ENCODE measurements at regions not wholly inside any gene's neighbourhood (a gene's known extent, or its start where the extent isn't known, plus 50 kb on each side); places are given as distances from the start of the nearest gene placed in this dataset.

DNA sequence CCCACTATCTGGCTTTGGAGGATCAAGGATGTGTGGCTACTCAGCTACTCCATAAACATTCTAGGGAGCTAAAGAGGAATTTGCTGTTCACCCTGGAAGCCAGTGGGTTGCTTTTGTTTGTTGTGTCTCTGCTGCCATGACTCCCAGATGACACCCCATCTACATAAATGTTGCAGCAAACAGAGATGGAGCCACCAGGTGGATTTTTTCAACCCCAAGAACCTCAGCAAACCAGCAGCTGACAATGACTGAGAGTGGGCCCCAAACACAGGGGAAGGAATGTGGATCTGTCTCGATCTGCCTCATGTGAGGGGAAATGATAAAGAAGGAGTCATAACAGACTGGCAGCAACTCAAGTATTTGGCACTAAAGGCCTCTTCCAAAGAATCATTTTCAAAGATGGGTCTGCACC lies 132.7 kb upstream of the TNC start:
- no peak for DNase-seq (ENCODE audit: low spot score, unreplicated experiment)
- no peak overlapping the region for H3K27ac Mint-ChIP-seq
- TF ChIP-seq, protein P1, sequence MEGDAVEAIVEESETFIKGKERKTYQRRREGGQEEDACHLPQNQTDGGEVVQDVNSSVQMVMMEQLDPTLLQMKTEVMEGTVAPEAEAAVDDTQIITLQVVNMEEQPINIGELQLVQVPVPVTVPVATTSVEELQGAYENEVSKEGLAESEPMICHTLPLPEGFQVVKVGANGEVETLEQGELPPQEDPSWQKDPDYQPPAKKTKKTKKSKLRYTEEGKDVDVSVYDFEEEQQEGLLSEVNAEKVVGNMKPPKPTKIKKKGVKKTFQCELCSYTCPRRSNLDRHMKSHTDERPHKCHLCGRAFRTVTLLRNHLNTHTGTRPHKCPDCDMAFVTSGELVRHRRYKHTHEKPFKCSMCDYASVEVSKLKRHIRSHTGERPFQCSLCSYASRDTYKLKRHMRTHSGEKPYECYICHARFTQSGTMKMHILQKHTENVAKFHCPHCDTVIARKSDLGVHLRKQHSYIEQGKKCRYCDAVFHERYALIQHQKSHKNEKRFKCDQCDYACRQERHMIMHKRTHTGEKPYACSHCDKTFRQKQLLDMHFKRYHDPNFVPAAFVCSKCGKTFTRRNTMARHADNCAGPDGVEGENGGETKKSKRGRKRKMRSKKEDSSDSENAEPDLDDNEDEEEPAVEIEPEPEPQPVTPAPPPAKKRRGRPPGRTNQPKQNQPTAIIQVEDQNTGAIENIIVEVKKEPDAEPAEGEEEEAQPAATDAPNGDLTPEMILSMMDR (IDR thresholded peaks at IDR 0.05; ENCODE audit: unreplicated experiment), result no peak
- H3K4me1 Mint-ChIP-seq (ENCODE audit: low read depth), result no peaks in the 10 kb centered on the region
- no peaks in the 10 kb centered on the region for H3K27me3 Mint-ChIP-seq
- H3K36me3 Mint-ChIP-seq (ENCODE audit: insufficient read depth), result no peaks in the 10 kb centered on the region
- no peaks in the 10 kb centered on the region for H3K9me3 Mint-ChIP-seq (ENCODE audit: low read depth)
- H3K4me3 Mint-ChIP-seq (ENCODE audit: low read depth), result no peak overlapping the region

DNA sequence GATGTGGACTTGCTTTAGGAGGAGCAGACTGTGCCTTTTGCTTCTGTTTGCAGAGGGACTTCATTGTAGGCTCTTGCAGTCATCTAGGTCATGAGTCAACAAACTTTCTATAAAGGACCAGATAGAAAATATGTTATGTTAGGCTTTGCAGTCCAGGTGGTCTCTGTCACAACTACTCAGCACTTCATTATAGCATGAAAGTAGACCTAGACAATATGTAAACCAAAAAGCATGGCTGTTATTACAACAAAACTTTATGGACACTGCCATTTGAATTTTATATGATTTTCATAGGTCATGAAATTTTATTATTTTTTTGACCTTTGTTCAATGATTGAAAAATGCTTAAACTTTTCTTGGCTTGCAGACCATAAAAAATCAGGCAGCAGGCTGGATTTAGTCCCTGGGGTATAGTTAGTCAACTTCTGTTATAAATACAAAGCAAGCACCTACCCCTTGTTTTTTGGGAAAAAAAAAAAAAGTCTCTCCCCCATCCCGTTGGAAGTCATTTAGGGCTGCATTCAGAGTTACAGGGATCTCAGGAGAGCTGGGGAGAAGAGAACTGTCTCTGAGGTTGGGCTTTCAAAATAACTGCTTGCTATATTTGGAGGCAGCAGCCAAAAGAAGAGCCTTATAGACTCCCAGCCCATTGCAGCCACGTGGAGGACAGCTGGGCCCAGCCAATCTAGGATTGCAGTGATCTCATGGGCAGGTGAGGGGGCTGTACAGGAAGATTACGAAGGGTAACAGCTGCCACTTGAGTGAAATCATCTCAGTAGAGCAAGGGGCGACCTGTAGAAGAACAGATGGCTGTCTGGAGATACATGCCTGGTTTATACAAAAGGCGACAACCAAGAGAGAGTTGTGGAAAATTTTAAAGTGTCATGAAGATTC lies 136.6 kb upstream of the TNC start:
- H3K9me3 Mint-ChIP-seq (ENCODE audit: low read depth), result no peaks in the 10 kb centered on the region
- no peak overlapping the region for H3K27ac Mint-ChIP-seq
- TF ChIP-seq, protein P1 (IDR thresholded peaks at IDR 0.05; ENCODE audit: unreplicated experiment), result no peak
- no peaks in the 10 kb centered on the region for H3K27me3 Mint-ChIP-seq
- H3K36me3 Mint-ChIP-seq (ENCODE audit: insufficient read depth), result no peaks in the 10 kb centered on the region
- no peak for DNase-seq (ENCODE audit: low spot score, unreplicated experiment)
- no peak overlapping the region for H3K4me3 Mint-ChIP-seq (ENCODE audit: low read depth)
- H3K4me1 Mint-ChIP-seq (ENCODE audit: low read depth), result no peaks in the 10 kb centered on the region

- DNase-seq (ENCODE audit: low spot score, unreplicated experiment), result no peak
- Mint-ChIP-seq H3K4me3 (ENCODE audit: low read depth) (no peak overlapping the region), H3K27me3 (no peaks in the 10 kb centered on the region), H3K4me1 (ENCODE audit: low read depth) (peaks cover 7% of the 10 kb centered on the region), H3K27ac (no peak overlapping the region), H3K9me3 (ENCODE audit: low read depth) (no peaks in the 10 kb centered on the region), H3K36me3 (ENCODE audit: insufficient read depth) (no peaks in the 10 kb centered on the region)
- TF ChIP-seq, protein P1 (IDR thresholded peaks at IDR 0.05; ENCODE audit: unreplicated experiment), result no peak
Measured at GRCh38 chr9:115261656-115262081, 143.7 kb upstream of the TNC start.

- DNase-seq (ENCODE audit: low spot score, unreplicated experiment), result no peak
- TF ChIP-seq, protein P1 (IDR thresholded peaks at IDR 0.05; ENCODE audit: unreplicated experiment), result no peak
- Mint-ChIP-seq H3K27ac (no peak overlapping the region), H3K27me3 (no peaks in the 10 kb centered on the region), H3K4me3 (ENCODE audit: low read depth) (no peak overlapping the region), H3K36me3 (ENCODE audit: insufficient read depth) (no peaks in the 10 kb centered on the region), H3K9me3 (ENCODE audit: low read depth) (no peaks in the 10 kb centered on the region), H3K4me1 (ENCODE audit: low read depth) (peaks cover 11% of the 10 kb centered on the region)
Measured at GRCh38 chr9:115262477-115262876, 144.5 kb upstream of the TNC start.

DNA sequence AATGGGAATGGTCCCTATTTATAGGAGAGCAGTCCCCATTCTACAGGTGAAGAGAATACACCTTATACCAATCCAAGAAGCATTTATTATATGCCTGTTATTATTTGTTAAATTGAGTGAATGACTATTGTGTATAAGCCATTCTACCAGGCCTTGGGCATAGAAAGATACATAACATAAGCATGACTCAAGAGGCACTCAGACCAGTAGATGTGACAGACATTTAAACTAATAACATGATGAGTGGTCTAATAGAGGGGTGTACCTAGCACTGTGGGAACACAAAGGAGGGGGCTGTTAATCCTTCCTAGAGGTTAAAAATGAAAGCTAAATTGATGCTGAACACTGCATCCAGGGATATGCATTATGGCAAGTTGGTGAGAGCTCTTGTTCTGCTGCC lies 145.0 kb upstream of the TNC start:
- H3K27me3 Mint-ChIP-seq, result no peaks in the 10 kb centered on the region
- TF ChIP-seq, protein P1 (IDR thresholded peaks at IDR 0.05; ENCODE audit: unreplicated experiment), result no peak
- no peak for DNase-seq (ENCODE audit: low spot score, unreplicated experiment)
- no peaks in the 10 kb centered on the region for H3K9me3 Mint-ChIP-seq (ENCODE audit: low read depth)
- no peak overlapping the region for H3K4me3 Mint-ChIP-seq (ENCODE audit: low read depth)
- no peaks in the 10 kb centered on the region for H3K36me3 Mint-ChIP-seq (ENCODE audit: insufficient read depth)
- no peak overlapping the region for H3K27ac Mint-ChIP-seq
- peaks cover 11% of the 10 kb centered on the region for H3K4me1 Mint-ChIP-seq (ENCODE audit: low read depth)
